Omental fat pad (tissue), 3 donors: ENCODE measurements at regions not wholly inside any gene's neighbourhood (a gene's known extent, or its start where the extent isn't known, plus 50 kb on each side); places are given as distances from the start of the nearest gene placed in this dataset.
"Not testable (repeated sequence)": the region's sequence is repeated elsewhere in the genome, so short reads cannot be mapped to it uniquely, and the experiment has no call there.

Experiments used
- ATAC-seq: fragments of 150-250 bp; one replicate; pipeline ENCODE4 v1.9.1; 2016; ENCODE audit warnings: mild to moderate bottlenecking, moderate library complexity; ENCODE audit not compliant: low FRiP score
- DNase-seq: peaks from one replicate; pipeline ENCODE4 v3.0.0-alpha.2; 2019; ENCODE audit warnings: low spot score
- CTCF ChIP-seq, 3 donors: fragments of 450-650 bp; IDR thresholded peaks; one replicate each; pipeline ENCODE4 v1.5.1; 2016 to 2017; ENCODE audit warnings: antibody characterized with exemption in 3 of 3, mild to moderate bottlenecking in 3 of 3, moderate library complexity in 2 of 3

- no peak for ATAC-seq
- no peak for TF ChIP-seq CTCF (IDR thresholded peaks at IDR 0.05)
- DNase-seq, result no peak
Measured at GRCh38 chr1:113207019-113207418, 134.0 kb downstream of the LRIG2 start.

GRCh38 chr1:113207457-113207856 is 134.5 kb downstream of the LRIG2 start:
- TF ChIP-seq CTCF (IDR thresholded peaks at IDR 0.05), result no peak
- no peak for DNase-seq
- no peak for ATAC-seq

GRCh38 chr1:113208425-113208824 is 135.4 kb downstream of the LRIG2 start:
- not testable (repeated sequence) for DNase-seq, ATAC-seq

- ATAC-seq (no peak), DNase-seq (no peak)
- no peak for TF ChIP-seq CTCF (IDR thresholded peaks at IDR 0.05)
Measured at GRCh38 chr1:113210248-113210647, 137.2 kb downstream of the LRIG2 start.

GRCh38 chr1:113211467-113211866 is 138.5 kb downstream of the LRIG2 start:
- no peak for TF ChIP-seq CTCF (IDR thresholded peaks at IDR 0.05)
- DNase-seq (no peak), ATAC-seq (no peak)

GRCh38 chr1:113215015-113215414 is 142.0 kb downstream of the LRIG2 start:
- no peak for ATAC-seq
- no peak for DNase-seq
- TF ChIP-seq CTCF (IDR thresholded peaks at IDR 0.05), result no peak

- ATAC-seq (no peak), DNase-seq (no peak)
- TF ChIP-seq CTCF (IDR thresholded peaks at IDR 0.05), result no peak
Measured at GRCh38 chr1:113216664-113217063, 143.7 kb downstream of the LRIG2 start.
